Testis (tissue), 2 donors: ENCODE measurements at regions not wholly inside any gene's neighbourhood (a gene's known extent, or its start where the extent isn't known, plus 50 kb on each side); places are given as distances from the start of the nearest gene placed in this dataset.

Experiments used
- POLR2A ChIP-seq: fragments of 450-650 bp; IDR thresholded peaks from one replicate; pipeline ENCODE4 v1.6.1; 2017; ENCODE audit warnings: antibody characterized with exemption, mild to moderate bottlenecking, moderate library complexity
- TF ChIP-seq, protein P1 (sequence below), 3 experiments: fragments of 450-650 bp in 2 of 3; fragments of 200-600 bp in 1 of 3; sonication (generic) in 1 of 3; IDR thresholded peaks; one replicate each; pipeline ENCODE4 v1.5.1; 2016 to 2019; ENCODE audit warnings: antibody characterized with exemption in 3 of 3, mild to moderate bottlenecking in 2 of 3, moderate library complexity in 1 of 3

- TF ChIP-seq, protein P1, sequence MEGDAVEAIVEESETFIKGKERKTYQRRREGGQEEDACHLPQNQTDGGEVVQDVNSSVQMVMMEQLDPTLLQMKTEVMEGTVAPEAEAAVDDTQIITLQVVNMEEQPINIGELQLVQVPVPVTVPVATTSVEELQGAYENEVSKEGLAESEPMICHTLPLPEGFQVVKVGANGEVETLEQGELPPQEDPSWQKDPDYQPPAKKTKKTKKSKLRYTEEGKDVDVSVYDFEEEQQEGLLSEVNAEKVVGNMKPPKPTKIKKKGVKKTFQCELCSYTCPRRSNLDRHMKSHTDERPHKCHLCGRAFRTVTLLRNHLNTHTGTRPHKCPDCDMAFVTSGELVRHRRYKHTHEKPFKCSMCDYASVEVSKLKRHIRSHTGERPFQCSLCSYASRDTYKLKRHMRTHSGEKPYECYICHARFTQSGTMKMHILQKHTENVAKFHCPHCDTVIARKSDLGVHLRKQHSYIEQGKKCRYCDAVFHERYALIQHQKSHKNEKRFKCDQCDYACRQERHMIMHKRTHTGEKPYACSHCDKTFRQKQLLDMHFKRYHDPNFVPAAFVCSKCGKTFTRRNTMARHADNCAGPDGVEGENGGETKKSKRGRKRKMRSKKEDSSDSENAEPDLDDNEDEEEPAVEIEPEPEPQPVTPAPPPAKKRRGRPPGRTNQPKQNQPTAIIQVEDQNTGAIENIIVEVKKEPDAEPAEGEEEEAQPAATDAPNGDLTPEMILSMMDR (IDR thresholded peaks at IDR 0.05) = no peak
- no peak for TF ChIP-seq POLR2A
Measured at GRCh38 chr18:10404168-10404567, 50.3 kb upstream of the APCDD1 start.
